K562 (cell line): ENCODE measurements at regions not wholly inside any gene's neighbourhood (a gene's known extent, or its start where the extent isn't known, plus 50 kb on each side); places are given as distances from the start of the nearest gene placed in this dataset.

Experiments used
- BACH1 ChIP-seq: fragments of 200-800 bp; sonication (Bioruptor generic); IDR thresholded peaks from 2 replicates; pipeline ENCODE4 v1.6.1; 2016; ENCODE audit warnings: missing genetic modification characterization, missing compliant biosample characterization
- NFE2L1 ChIP-seq: fragments of 450-650 bp; IDR thresholded peaks from 2 replicates; pipeline ENCODE4 v1.6.1; 2016; ENCODE audit warnings: missing genetic modification characterization, low read depth, mild to moderate bottlenecking, missing compliant biosample characterization, moderate library complexity, borderline replicate concordance
- NFYB ChIP-seq: IDR thresholded peaks from 2 replicates; pipeline ENCODE4 v1.6.1; 2011; ENCODE audit warnings: mild to moderate bottlenecking, moderate library complexity; ENCODE audit not compliant: insufficient read length; ENCODE audit errors: extremely low read depth
- ZKSCAN8 ChIP-seq: fragments of 200-800 bp; sonication (Bioruptor generic); IDR thresholded peaks from 2 replicates; pipeline ENCODE4 v1.6.1; 2016; ENCODE audit warnings: missing genetic modification characterization, missing compliant biosample characterization
- TF ChIP-seq, protein P1 (sequence below): fragments of 450-650 bp; IDR thresholded peaks from 2 replicates; pipeline ENCODE4 v1.6.1; 2017; ENCODE audit warnings: antibody characterized with exemption, mild to moderate bottlenecking

DNA sequence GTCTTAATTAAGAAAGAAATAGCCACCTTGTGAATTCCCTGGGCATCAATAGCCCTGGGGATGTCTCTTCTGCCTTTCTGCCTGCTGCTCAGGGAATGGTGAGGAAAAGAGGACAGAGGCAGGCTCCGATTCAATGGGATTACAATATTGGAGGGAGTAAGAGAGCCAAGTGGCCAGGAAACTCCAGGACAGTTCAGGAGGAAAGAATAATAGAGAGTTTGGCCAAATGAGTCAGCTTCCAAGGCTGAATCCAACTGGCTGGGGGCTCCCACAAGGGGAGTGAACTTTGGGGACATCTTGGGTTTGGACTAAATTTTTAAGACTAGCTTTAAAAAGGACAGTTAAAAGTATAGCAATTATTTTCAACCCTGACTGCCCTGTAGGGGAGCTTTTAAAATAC, 235.8 kb upstream of the ASIC2 start:
- TF ChIP-seq NFE2L1 (no peak), BACH1 (tag) (no peak), ZKSCAN8 (no peak), NFYB (no peak)
- TF ChIP-seq, protein P1, sequence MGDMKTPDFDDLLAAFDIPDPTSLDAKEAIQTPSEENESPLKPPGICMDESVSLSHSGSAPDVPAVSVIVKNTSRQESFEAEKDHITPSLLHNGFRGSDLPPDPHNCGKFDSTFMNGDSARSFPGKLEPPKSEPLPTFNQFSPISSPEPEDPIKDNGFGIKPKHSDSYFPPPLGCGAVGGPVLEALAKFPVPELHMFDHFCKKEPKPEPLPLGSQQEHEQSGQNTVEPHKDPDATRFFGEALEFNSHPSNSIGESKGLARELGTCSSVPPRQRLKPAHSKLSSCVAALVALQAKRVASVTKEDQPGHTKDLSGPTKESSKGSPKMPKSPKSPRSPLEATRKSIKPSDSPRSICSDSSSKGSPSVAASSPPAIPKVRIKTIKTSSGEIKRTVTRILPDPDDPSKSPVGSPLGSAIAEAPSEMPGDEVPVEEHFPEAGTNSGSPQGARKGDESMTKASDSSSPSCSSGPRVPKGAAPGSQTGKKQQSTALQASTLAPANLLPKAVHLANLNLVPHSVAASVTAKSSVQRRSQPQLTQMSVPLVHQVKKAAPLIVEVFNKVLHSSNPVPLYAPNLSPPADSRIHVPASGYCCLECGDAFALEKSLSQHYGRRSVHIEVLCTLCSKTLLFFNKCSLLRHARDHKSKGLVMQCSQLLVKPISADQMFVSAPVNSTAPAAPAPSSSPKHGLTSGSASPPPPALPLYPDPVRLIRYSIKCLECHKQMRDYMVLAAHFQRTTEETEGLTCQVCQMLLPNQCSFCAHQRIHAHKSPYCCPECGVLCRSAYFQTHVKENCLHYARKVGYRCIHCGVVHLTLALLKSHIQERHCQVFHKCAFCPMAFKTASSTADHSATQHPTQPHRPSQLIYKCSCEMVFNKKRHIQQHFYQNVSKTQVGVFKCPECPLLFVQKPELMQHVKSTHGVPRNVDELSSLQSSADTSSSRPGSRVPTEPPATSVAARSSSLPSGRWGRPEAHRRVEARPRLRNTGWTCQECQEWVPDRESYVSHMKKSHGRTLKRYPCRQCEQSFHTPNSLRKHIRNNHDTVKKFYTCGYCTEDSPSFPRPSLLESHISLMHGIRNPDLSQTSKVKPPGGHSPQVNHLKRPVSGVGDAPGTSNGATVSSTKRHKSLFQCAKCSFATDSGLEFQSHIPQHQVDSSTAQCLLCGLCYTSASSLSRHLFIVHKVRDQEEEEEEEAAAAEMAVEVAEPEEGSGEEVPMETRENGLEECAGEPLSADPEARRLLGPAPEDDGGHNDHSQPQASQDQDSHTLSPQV: no peak
